ENCODE measurements at regions not wholly inside any gene's neighbourhood (a gene's known extent, or its start where the extent isn't known, plus 50 kb on each side); places are given as distances from the start of the nearest gene placed in this dataset.

DNA sequence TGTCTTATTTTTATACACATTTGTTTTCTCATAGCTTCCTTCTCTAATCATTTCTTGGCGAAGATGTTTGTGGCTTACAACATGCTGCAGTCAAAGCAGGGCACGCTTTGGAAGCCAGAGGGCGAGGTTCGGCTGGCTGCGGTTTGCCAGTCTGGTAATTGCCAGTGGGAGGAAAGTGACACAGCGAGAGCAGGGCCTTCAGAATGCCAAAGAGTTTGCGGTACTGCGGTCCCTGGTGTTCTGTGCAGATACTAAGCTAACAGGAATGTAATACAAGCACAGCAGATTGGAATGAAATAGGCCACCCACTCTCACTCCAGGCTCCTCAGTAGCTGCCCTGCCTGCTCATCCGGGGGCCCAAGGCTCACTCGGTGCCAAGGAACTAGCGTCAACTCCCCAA is 58.7 kb upstream of the TGM3 start:
- TF ChIP-seq, protein P1, sequence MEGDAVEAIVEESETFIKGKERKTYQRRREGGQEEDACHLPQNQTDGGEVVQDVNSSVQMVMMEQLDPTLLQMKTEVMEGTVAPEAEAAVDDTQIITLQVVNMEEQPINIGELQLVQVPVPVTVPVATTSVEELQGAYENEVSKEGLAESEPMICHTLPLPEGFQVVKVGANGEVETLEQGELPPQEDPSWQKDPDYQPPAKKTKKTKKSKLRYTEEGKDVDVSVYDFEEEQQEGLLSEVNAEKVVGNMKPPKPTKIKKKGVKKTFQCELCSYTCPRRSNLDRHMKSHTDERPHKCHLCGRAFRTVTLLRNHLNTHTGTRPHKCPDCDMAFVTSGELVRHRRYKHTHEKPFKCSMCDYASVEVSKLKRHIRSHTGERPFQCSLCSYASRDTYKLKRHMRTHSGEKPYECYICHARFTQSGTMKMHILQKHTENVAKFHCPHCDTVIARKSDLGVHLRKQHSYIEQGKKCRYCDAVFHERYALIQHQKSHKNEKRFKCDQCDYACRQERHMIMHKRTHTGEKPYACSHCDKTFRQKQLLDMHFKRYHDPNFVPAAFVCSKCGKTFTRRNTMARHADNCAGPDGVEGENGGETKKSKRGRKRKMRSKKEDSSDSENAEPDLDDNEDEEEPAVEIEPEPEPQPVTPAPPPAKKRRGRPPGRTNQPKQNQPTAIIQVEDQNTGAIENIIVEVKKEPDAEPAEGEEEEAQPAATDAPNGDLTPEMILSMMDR (IDR thresholded peaks at IDR 0.05): peak; percentile 21
- TF ChIP-seq EZH2 (IDR thresholded peaks at IDR 0.05): no peak

Data from neural progenitor cell (in vitro differentiated cells).